K562 (cell line): ENCODE measurements at regions not wholly inside any gene's neighbourhood (a gene's known extent, or its start where the extent isn't known, plus 50 kb on each side); places are given as distances from the start of the nearest gene placed in this dataset.

Source experiments
- ATAC-seq: fragments of 200-7000 bp; cut with Tn5 transposase; 3 replicates; pipeline ENCODE4 v1.9.1; 2020; ENCODE audit warnings: moderate library complexity
- BruUV-seq: library from RNA; stranded (reverse); fragments of 400-500 nt; replicated peaks from 2 replicates; lab custom pipeline; 2021; lab: Mats Ljungman, UMichigan
- CTCF ChIA-PET: fragments of 300-600 bp; formaldehyde crosslinking; extraction: SDS; loops from one replicate; lab custom pipeline; 2021; ENCODE audit warnings: low intra/inter-chr PET ratio; lab: Yijun Ruan, JAX
- POLR2A ChIA-PET: fragments of 300-600, 350-650 bp; sonication (Branson Sonifier 250); formaldehyde crosslinking; extraction: SDS; loops from one replicate; lab custom pipeline; 2021; ENCODE audit warnings: antibody characterized with exemption, inconsistent platforms; lab: Yijun Ruan, JAX
- DNase-seq, 4 experiments: peaks; one replicate each; pipeline versions ENCODE4 v3.0.0 to v3.0.0-alpha.2; 2011 to 2018; ENCODE audit warnings: low spot score in 3 of 4, mixed read lengths in 3 of 4; ENCODE audit errors: extremely low read depth in 1 of 4
- FAIRE-seq: peaks from 2 replicates; lab custom pipeline; 2011; peaks lifted over from hg19 to GRCh38; lab: Jason Lieb, UNC
- H2AFZ ChIP-seq: 2 replicates; pipeline ENCODE4 v1.6.0; 2011; ENCODE audit warnings: low read depth, low read length, control low read depth, inconsistent platforms
- H3K27ac ChIP-seq: fragments of 200-600 bp; 3 replicates; pipeline ENCODE4 v1.8.0; 2011; ENCODE audit warnings: low read depth, mild to moderate bottlenecking, control low read depth, inconsistent platforms, low read length, moderate library complexity, mixed read lengths; ENCODE audit errors: extremely low read depth
- H3K27me3 ChIP-seq, 2 experiments: fragments of 300-600 bp in 1 of 2; 2 replicates in 1 of 2; 3 replicates in 1 of 2; pipeline versions ENCODE4 v1.6.0 to v1.8.0; 2011; ENCODE audit warnings: inconsistent platforms in 2 of 2, low read length in 2 of 2, mild to moderate bottlenecking in 1 of 2, mixed read lengths in 1 of 2, moderate library complexity in 1 of 2; ENCODE audit not compliant: control insufficient read depth in 2 of 2, insufficient read depth in 2 of 2
- H3K36me3 ChIP-seq: fragments of 300-600 bp; 3 replicates; pipeline ENCODE4 v1.8.0; 2011; ENCODE audit warnings: mild to moderate bottlenecking, low read length, inconsistent platforms; ENCODE audit not compliant: control insufficient read depth, insufficient read depth
- H3K4me1 ChIP-seq, 2 experiments: fragments of 200-600 bp in 1 of 2; replicated peaks in 1 of 2; 2 replicates in 1 of 2; 3 replicates in 1 of 2; pipeline versions ENCODE4 v1.5.1 to v1.8.0; 2011; ENCODE audit warnings: inconsistent platforms in 2 of 2, low read length in 2 of 2, mild to moderate bottlenecking in 1 of 2, mixed read lengths in 1 of 2, moderate library complexity in 1 of 2; ENCODE audit not compliant: control insufficient read depth in 2 of 2, insufficient read depth in 2 of 2
- H3K4me2 ChIP-seq: 2 replicates; pipeline ENCODE4 v1.6.1; 2011; ENCODE audit warnings: low read length, control low read depth, inconsistent platforms, mixed read lengths; ENCODE audit not compliant: insufficient read depth
- H3K4me3 ChIP-seq: fragments of 200-600 bp; sonication (generic), shearing (Covaris generic); 2 replicates; pipeline ENCODE4 v1.5.1; 2016; ENCODE audit warnings: control low read depth, inconsistent platforms
- H3K79me2 ChIP-seq: fragments of 200-600 bp; 3 replicates; pipeline ENCODE4 v1.8.0; 2011; ENCODE audit warnings: low read length, inconsistent platforms; ENCODE audit not compliant: control insufficient read depth, insufficient read depth
- H3K9ac ChIP-seq, 2 experiments: 2 replicates each; pipeline versions ENCODE4 v1.6.0 to v1.6.1; 2011; ENCODE audit warnings: low read depth in 2 of 2, low read length in 2 of 2, control low read depth in 1 of 2, inconsistent platforms in 1 of 2, mild to moderate bottlenecking in 1 of 2, mixed read lengths in 1 of 2; ENCODE audit not compliant: insufficient read depth in 1 of 2
- H3K9me1 ChIP-seq: one replicate; pipeline ENCODE4 v1.6.0; 2011; ENCODE audit warnings: inconsistent platforms, mild to moderate bottlenecking, low read length, moderate library complexity; ENCODE audit not compliant: control insufficient read depth, insufficient read depth
- H3K9me3 ChIP-seq: replicated peaks from 2 replicates; pipeline ENCODE4 v1.5.1; 2011; ENCODE audit warnings: low read depth, low read length, inconsistent platforms; ENCODE audit not compliant: control insufficient read depth, insufficient read depth
- H4K20me1 ChIP-seq: replicated peaks from 2 replicates; pipeline ENCODE4 v1.6.1; 2011; ENCODE audit warnings: low read length, inconsistent platforms, mixed read lengths; ENCODE audit not compliant: control insufficient read depth, insufficient read depth
- DPF2 ChIP-seq: fragments of 450-650 bp; IDR thresholded peaks from 2 replicates; pipeline ENCODE4 v1.6.1; 2016
- FOXK2 ChIP-seq, 2 experiments: fragments of 450-650 bp; IDR thresholded peaks in 1 of 2; conservative IDR thresholded peaks in 1 of 2; 2 replicates each; pipeline ENCODE4 v1.6.1; 2016; ENCODE audit warnings: low read depth in 2 of 2, mild to moderate bottlenecking in 1 of 2
- GABPA ChIP-seq: fragments of 200-800 bp; sonication (Bioruptor generic); conservative IDR thresholded peaks from 2 replicates; pipeline ENCODE4 v1.6.1; 2016; ENCODE audit warnings: low read depth, missing genetic modification characterization, missing compliant biosample characterization
- RBM17 ChIP-seq: fragments of 200-400 bp; formaldehyde crosslinking; IDR thresholded peaks from 2 replicates; pipeline ENCODE4 v1.6.1; 2017; ENCODE audit warnings: low read depth, mild to moderate bottlenecking, low read length, borderline replicate concordance
- SMARCB1 ChIP-seq: IDR thresholded peaks from 2 replicates; pipeline ENCODE4 v1.6.1; 2011; ENCODE audit warnings: improper control_type of control experiment, low read depth; ENCODE audit not compliant: insufficient read length
- TFE3 ChIP-seq: fragments of 450-650 bp; formaldehyde crosslinking; IDR thresholded peaks from 2 replicates; pipeline ENCODE4 v1.4.0; 2020; ENCODE audit warnings: mild to moderate bottlenecking, mixed read lengths
- VEZF1 ChIP-seq: fragments of 200-800 bp; sonication (Bioruptor generic); IDR thresholded peaks from 2 replicates; pipeline ENCODE4 v1.6.1; 2017; ENCODE audit warnings: missing genetic modification characterization, missing compliant biosample characterization
- ZNF3 ChIP-seq: fragments of 250-450 bp; sonication (Bioruptor Pico); IDR thresholded peaks from 2 replicates; pipeline ENCODE4 v1.5.0; 2021; ENCODE audit warnings: mild to moderate bottlenecking, moderate library complexity
- ZNF324 ChIP-seq: fragments of 250-450 bp; sonication (Bioruptor Pico); IDR thresholded peaks from 2 replicates; pipeline ENCODE4 v1.4.0; 2020; ENCODE audit warnings: mild to moderate bottlenecking
- ZNF561 ChIP-seq: fragments of 450-650 bp; formaldehyde crosslinking; conservative IDR thresholded peaks from 2 replicates; pipeline ENCODE4 v1.4.0; 2020; ENCODE audit warnings: mild to moderate bottlenecking, moderate library complexity
- ZNF589 ChIP-seq: fragments of 200-800 bp; sonication (Bioruptor generic); IDR thresholded peaks from 2 replicates; pipeline ENCODE4 v1.6.1; 2016; ENCODE audit warnings: low read depth, missing genetic modification characterization, missing compliant biosample characterization
- WGBS: fragments of 100-300 bp; shearing (Covaris generic); methylation state at CpG from one replicate; pipeline ENCODE4 v1.1.6; 2016; ENCODE audit warnings: low coverage, mixed read lengths; ENCODE audit not compliant: insufficient coverage; ENCODE audit errors: missing lambda C conversion rate; 5-methylcytosine and 5-hydroxymethylcytosine counted together
- in situ Hi-C: fragments of 300-500 bp; cut with MboI; formaldehyde crosslinking; loops from 4 replicates; pipeline ENCODE4 v1.15.0; 2018; ENCODE audit warnings: inconsistent platforms, mixed read lengths
- intact Hi-C: fragments of 100-400 bp; cut with micrococcal nuclease; formaldehyde crosslinking; loops from 2 replicates; pipeline ENCODE4 v1.14.2; 2022

GRCh38 chr7:132680590-132680989 is 104.3 kb upstream of the PLXNA4 start:
- no peaks in the 10 kb centered on the region for H3K36me3 ChIP-seq
- H3K27ac ChIP-seq = no peak overlapping the region
- BruUV-seq = no TSS peak
- CTCF ChIA-PET = no interaction called here
- H3K4me2 ChIP-seq = no peak overlapping the region
- H3K9me1 ChIP-seq = no peaks in the 10 kb centered on the region
- H3K4me3 ChIP-seq = no peak overlapping the region
- FAIRE-seq = no peak
- H4K20me1 ChIP-seq = no peaks in the 10 kb centered on the region
- H3K27me3 ChIP-seq = peaks cover 18 to 33% of the 10 kb centered on the region in 2 experiments; a peak in 4 of 5 replicates
- no peak overlapping the region for H2AFZ ChIP-seq
- no peak for ATAC-seq
- no peaks in the 10 kb centered on the region for H3K9me3 ChIP-seq
- intact Hi-C loops = no loop called here
- no peaks in the 10 kb centered on the region for H3K4me1 ChIP-seq
- H3K79me2 ChIP-seq = no peaks in the 10 kb centered on the region
- POLR2A ChIA-PET = no interaction called here
- no peak for TF ChIP-seq FOXK2 (conservative IDR thresholded peaks at IDR 0.05 in 1 of 2, IDR thresholded peaks at IDR 0.05 in 1 of 2; ENCODE audit: low read depth in 2 of 2)
- peak; percentile 53 for TF ChIP-seq TFE3 (CRISPR knock-in tag)
- TF ChIP-seq, all 486 proteins: peak for 1
- in situ Hi-C loops = no loop called here
- no peak overlapping the region for H3K9ac ChIP-seq
- DNase-seq = no peak

GRCh38 chr7:132678656-132679055 is 102.4 kb upstream of the PLXNA4 start:
- ChIA-PET POLR2A (no interaction called here), CTCF (no interaction called here)
- H3K9me3 ChIP-seq = no peaks in the 10 kb centered on the region
- H3K36me3 ChIP-seq = no peaks in the 10 kb centered on the region
- in situ Hi-C loops = no loop called here
- no peak overlapping the region for H2AFZ ChIP-seq
- WGBS = 0% methylated on average over 2 of the region's 2 CpGs
- no TSS peak for BruUV-seq
- H3K4me3 ChIP-seq = no peak overlapping the region
- peaks cover 12 to 22% of the 10 kb centered on the region in 2 experiments; a peak in 3 of 5 replicates for H3K27me3 ChIP-seq
- H3K9me1 ChIP-seq = no peaks in the 10 kb centered on the region
- no peak overlapping the region for H3K4me2 ChIP-seq
- no peak overlapping the region for H3K9ac ChIP-seq
- TF ChIP-seq ZNF324 (CRISPR knock-in tag) (no peak), RBM17 (no peak), SMARCB1 (no peak), ZNF561 (CRISPR knock-in tag) (no peak), VEZF1 (no peak), GABPA (tag) (no peak), ZNF589 (CRISPR knock-in tag) (no peak), DPF2 (no peak), ZNF3 (CRISPR knock-in tag) (no peak)
- no peaks in the 10 kb centered on the region for H3K4me1 ChIP-seq
- no peak overlapping the region for H3K27ac ChIP-seq
- no peak for FAIRE-seq
- H4K20me1 ChIP-seq = no peaks in the 10 kb centered on the region
- intact Hi-C loops = no loop called here
- DNase-seq = no peak
- ATAC-seq = no peak
- no peaks in the 10 kb centered on the region for H3K79me2 ChIP-seq
